Lung (tissue), 11 donors: ENCODE measurements at regions not wholly inside any gene's neighbourhood (a gene's known extent, or its start where the extent isn't known, plus 50 kb on each side); places are given as distances from the start of the nearest gene placed in this dataset.

ENCODE experiments used
- ATAC-seq: fragments of 200-7000 bp; cut with Tn5 transposase; one replicate; pipeline ENCODE4 v1.9.1; 2020; ENCODE audit warnings: moderate number of reproducible peaks; ENCODE audit not compliant: insufficient read depth, low FRiP score
- DNase-seq, 3 donors: peaks; one replicate each; pipeline ENCODE4 v3.0.0-alpha.2; 2013 to 2017
- H3K27ac ChIP-seq, 2 donors: one replicate each; pipeline ENCODE4 v1.5.1; 2013; ENCODE audit warnings: mild to moderate bottlenecking in 2 of 2, moderate library complexity in 2 of 2, control low read depth in 1 of 2, inconsistent platforms in 1 of 2, low read depth in 1 of 2, low read length in 1 of 2
- H3K27me3 ChIP-seq, 3 donors: one replicate each; pipeline ENCODE4 v1.5.1; 2013; ENCODE audit warnings: low read length in 2 of 3; ENCODE audit not compliant: control insufficient read depth in 3 of 3, insufficient read depth in 3 of 3
- H3K36me3 ChIP-seq, 4 donors: one replicate each; pipeline ENCODE4 v1.5.1; 2013; ENCODE audit warnings: low read length in 4 of 4, mild to moderate bottlenecking in 1 of 4, moderate library complexity in 1 of 4; ENCODE audit not compliant: control insufficient read depth in 4 of 4, insufficient read depth in 4 of 4
- H3K4me1 ChIP-seq, 5 donors: one replicate each; pipeline ENCODE4 v1.5.1; 2013; ENCODE audit warnings: low read length in 5 of 5, mild to moderate bottlenecking in 2 of 5, moderate library complexity in 1 of 5; ENCODE audit not compliant: control insufficient read depth in 5 of 5, insufficient read depth in 5 of 5
- H3K4me3 ChIP-seq: one replicate; pipeline ENCODE4 v1.5.1; 2013; ENCODE audit warnings: mild to moderate bottlenecking, control low read depth, moderate library complexity
- H3K9ac ChIP-seq, 2 donors: one replicate each; pipeline ENCODE4 v1.5.1; 2013; ENCODE audit warnings: low read length in 2 of 2, control low read depth in 1 of 2; ENCODE audit not compliant: insufficient read depth in 1 of 2
- H3K9me3 ChIP-seq, 4 donors: one replicate each; pipeline ENCODE4 v1.5.1; 2013; ENCODE audit warnings: low read length in 3 of 4, mild to moderate bottlenecking in 1 of 4, moderate library complexity in 1 of 4; ENCODE audit not compliant: control insufficient read depth in 4 of 4, insufficient read depth in 3 of 4
- CTCF ChIP-seq: IDR thresholded peaks from 2 replicates; pipeline ENCODE4 v1.5.1; 2012; ENCODE audit warnings: mild to moderate bottlenecking; ENCODE audit errors: control extremely low read depth, extremely low read depth
- WGBS, 2 donors: extraction: QIAGEN DNeasy Blood & Tissue Kit; methylation state at CpG; one replicate each; pipeline ENCODE4 v1.1.7; 2013; 5-methylcytosine and 5-hydroxymethylcytosine counted together
- donor health status: control.
- donor health status: control.
- donor health status: Bipolar disorder and iron deficiency.
- donor health status: healthy.
- donor health status: DM: yes; HTN: yes; CAD: no.

- H3K9me3 ChIP-seq, result no peaks in the 10 kb centered on the region
- 83% methylated on average over 11 of the region's 11 CpGs for WGBS, 2 donors
Measured at GRCh38 chr3:499001-499761, 302.6 kb downstream of the CHL1 start.

GRCh38 chr3:502486-502885, 305.9 kb downstream of the CHL1 start:
- H3K27ac ChIP-seq, result no peak overlapping the region
- no peak overlapping the region for H3K4me3 ChIP-seq
- H3K36me3 ChIP-seq, result no peaks in the 10 kb centered on the region
- no peak overlapping the region for H3K9ac ChIP-seq
- TF ChIP-seq CTCF, result no peak
- 65 to 68% methylated on average over 2 of the region's 2 CpGs for WGBS, 2 donors
- H3K27me3 ChIP-seq, result no peaks in the 10 kb centered on the region
- no peak for DNase-seq
- ATAC-seq, result no peak
- peaks cover 0 to 4% (median 0%) of the 10 kb centered on the region in 4 donors for H3K9me3 ChIP-seq
- H3K4me1 ChIP-seq, result no peaks in the 10 kb centered on the region

More at GRCh38 chr3:499001-499761, 302.6 kb downstream of the CHL1 start:
- no peaks in the 10 kb centered on the region for H3K36me3 ChIP-seq
- no peaks in the 10 kb centered on the region for H3K4me1 ChIP-seq
- no peak for DNase-seq
- TF ChIP-seq CTCF, result no peak
- no peak for ATAC-seq
- no peaks in the 10 kb centered on the region for H3K27me3 ChIP-seq
- H3K4me3 ChIP-seq, result no peak overlapping the region
- no peak overlapping the region for H3K27ac ChIP-seq
- H3K9ac ChIP-seq, result no peak overlapping the region

- Histone ChIP-seq H3K9me3 (no peaks in the 10 kb centered on the region), H3K4me3 (no peak overlapping the region), H3K9ac (no peak overlapping the region), H3K36me3 (no peaks in the 10 kb centered on the region), H3K27ac (no peak overlapping the region), H3K4me1 (no peaks in the 10 kb centered on the region), H3K27me3 (no peaks in the 10 kb centered on the region)
- no peak for DNase-seq
- TF ChIP-seq CTCF, result no peak
- ATAC-seq, result no peak
- 45 to 47% methylated on average over 2 of the region's 2 CpGs for WGBS, 2 donors
Measured at GRCh38 chr3:513301-513700, 316.7 kb downstream of the CHL1 start.

- no peaks in the 10 kb centered on the region for H3K4me1 ChIP-seq
- no peak overlapping the region for H3K4me3 ChIP-seq
- no peak for TF ChIP-seq CTCF
- H3K27ac ChIP-seq, result no peak overlapping the region
- ATAC-seq, result no peak
- H3K36me3 ChIP-seq, result no peaks in the 10 kb centered on the region
- WGBS, 2 donors, result 79 to 81% methylated on average over 2 of the region's 2 CpGs
- no peaks in the 10 kb centered on the region for H3K27me3 ChIP-seq
- no peaks in the 10 kb centered on the region for H3K9me3 ChIP-seq
- no peak for DNase-seq
- no peak overlapping the region for H3K9ac ChIP-seq
Measured at GRCh38 chr3:514192-514591, 317.6 kb downstream of the CHL1 start.
